A549 (cell line): ENCODE measurements at regions not wholly inside any gene's neighbourhood (a gene's known extent, or its start where the extent isn't known, plus 50 kb on each side); places are given as distances from the start of the nearest gene placed in this dataset.
A peak's percentile ranks its signal among the peaks of the same experiment; 100 is the strongest.

Source experiments
- ATAC-seq, 2 experiments: fragments of 200-7000 bp in 1 of 2; fragments of >200 bp in 1 of 2; cut with Nextera tagmentation in 1 of 2; cut with Tn5 transposase in 1 of 2; 3 replicates each; pipeline versions ENCODE4 v1.8.0 to v1.9.1; 2018 to 2020; ENCODE audit warnings: mild to moderate bottlenecking in 1 of 2, moderate library complexity in 1 of 2
- CTCF ChIA-PET: fragments of 300-600 bp; sonication (Branson Sonifier 250); formaldehyde crosslinking; extraction: SDS; loops from one replicate; lab custom pipeline; 2021; ENCODE audit warnings: antibody characterized with exemption, inconsistent platforms; lab: Yijun Ruan, JAX
- POLR2A ChIA-PET: fragments of 350-600 bp; formaldehyde crosslinking; extraction: SDS; loops from one replicate; lab custom pipeline; 2021; ENCODE audit warnings: antibody characterized with exemption, inconsistent platforms; lab: Yijun Ruan, JAX
- DNase-seq, 2 experiments: peaks; one replicate each; pipeline versions ENCODE4 v3.0.0 to v3.0.0-alpha.2; 2011 to 2016; ENCODE audit warnings: low read depth in 1 of 2, low spot score in 1 of 2
- FAIRE-seq: peaks from 2 replicates; lab custom pipeline; 2011; peaks lifted over from hg19 to GRCh38; lab: Jason Lieb, UNC
- H3K27ac ChIP-seq, 2 experiments: fragments of >200 bp; sonication (Bioruptor Twin); formaldehyde crosslinking; 3 replicates each; pipeline ENCODE4 v1.5.1; 2016 to 2017
- H3K4me1 ChIP-seq: fragments of >200 bp; sonication (Bioruptor Twin); formaldehyde crosslinking; 3 replicates; pipeline ENCODE4 v1.6.1; 2016
- H3K4me2 ChIP-seq: fragments of >200 bp; sonication (Bioruptor Twin); formaldehyde crosslinking; 3 replicates; pipeline ENCODE4 v1.6.1; 2016
- H3K4me3 ChIP-seq: fragments of >200 bp; sonication (Bioruptor Twin); formaldehyde crosslinking; 3 replicates; pipeline ENCODE4 v1.5.1; 2016
- H3K9me3 ChIP-seq: fragments of >200 bp; sonication (Bioruptor Twin); formaldehyde crosslinking; 3 replicates; pipeline ENCODE4 v1.6.1; 2016
- ATOH8 ChIP-seq: fragments of 250-450 bp; sonication (Bioruptor Pico); IDR thresholded peaks from 2 replicates; pipeline ENCODE4 v1.5.0; 2020; ENCODE audit warnings: low read depth, mild to moderate bottlenecking, moderate library complexity
- BCL3 ChIP-seq: fragments of >200 bp; sonication (Bioruptor Twin); formaldehyde crosslinking; IDR thresholded peaks from 3 replicates; pipeline ENCODE4 v1.6.1; 2016
- CBX2 ChIP-seq: fragments of 200-600 bp; sonication (generic); IDR thresholded peaks from 2 replicates; pipeline ENCODE4 v1.6.1; 2016; ENCODE audit warnings: low read depth, mild to moderate bottlenecking, borderline replicate concordance
- CHD4 ChIP-seq: fragments of 200-600 bp; sonication (generic); IDR thresholded peaks from 2 replicates; pipeline ENCODE4 v1.6.1; 2016; ENCODE audit warnings: antibody characterized with exemption, mild to moderate bottlenecking, borderline replicate concordance
- EHF ChIP-seq: fragments of 250-450 bp; sonication (Bioruptor Pico); IDR thresholded peaks from 2 replicates; pipeline ENCODE4 v1.5.0; 2020; ENCODE audit warnings: mild to moderate bottlenecking
- ELK1 ChIP-seq: fragments of 150-350 bp; IDR thresholded peaks from 2 replicates; pipeline ENCODE4 v1.6.1; 2014; ENCODE audit warnings: low read depth, mild to moderate bottlenecking, low read length
- FOSB ChIP-seq: fragments of 250-450 bp; sonication (Bioruptor Pico); IDR thresholded peaks from 2 replicates; pipeline ENCODE4 v1.5.0; 2020; ENCODE audit warnings: mild to moderate bottlenecking, moderate library complexity
- HEYL ChIP-seq: fragments of 250-450 bp; sonication (Bioruptor Pico); IDR thresholded peaks from 2 replicates; pipeline ENCODE4 v1.8.0; 2021; ENCODE audit warnings: mild to moderate bottlenecking, moderate library complexity
- HOXB13 ChIP-seq: fragments of 250-450 bp; sonication (Bioruptor Pico); IDR thresholded peaks from 2 replicates; pipeline ENCODE4 v1.5.0; 2020; ENCODE audit warnings: low read depth, mild to moderate bottlenecking, moderate library complexity
- HOXB5 ChIP-seq: fragments of 250-450 bp; sonication (Bioruptor Pico); IDR thresholded peaks from 2 replicates; pipeline ENCODE4 v1.5.0; 2020; ENCODE audit warnings: mild to moderate bottlenecking, moderate library complexity
- JUNB ChIP-seq: fragments of >200 bp; sonication (Bioruptor Twin); formaldehyde crosslinking; IDR thresholded peaks from 2 replicates; pipeline ENCODE4 v1.6.1; 2016
- KDM5A ChIP-seq: fragments of 200-600 bp; sonication (generic); IDR thresholded peaks from 2 replicates; pipeline ENCODE4 v1.6.1; 2016; ENCODE audit warnings: antibody characterized with exemption, mild to moderate bottlenecking
- MAFK ChIP-seq: fragments of 450-650 bp; IDR thresholded peaks from 2 replicates; pipeline ENCODE4 v1.6.1; 2014; ENCODE audit not compliant: partially characterized antibody
- POLR2A ChIP-seq: IDR thresholded peaks from 2 replicates; pipeline ENCODE4 v1.6.1; 2012; ENCODE audit warnings: mild to moderate bottlenecking, low read length
- RARB ChIP-seq: fragments of 250-450 bp; sonication (Bioruptor Pico); IDR thresholded peaks from 2 replicates; pipeline ENCODE4 v1.8.0; 2021; ENCODE audit warnings: mild to moderate bottlenecking, moderate library complexity
- RCOR1 ChIP-seq: fragments of 150-350 bp; IDR thresholded peaks from 2 replicates; pipeline ENCODE4 v1.6.1; 2014; ENCODE audit warnings: antibody characterized with exemption, low read length, low read depth
- REST ChIP-seq: fragments of 200-600 bp; sonication (generic); IDR thresholded peaks from 2 replicates; pipeline ENCODE4 v1.6.1; 2016; ENCODE audit warnings: antibody characterized with exemption, mild to moderate bottlenecking, moderate library complexity
- USF2 ChIP-seq: fragments of 450-650 bp; IDR thresholded peaks from 2 replicates; pipeline ENCODE4 v1.6.1; 2014; ENCODE audit warnings: antibody characterized with exemption
- ZC3H11A ChIP-seq: fragments of 450-650 bp; IDR thresholded peaks from 2 replicates; pipeline ENCODE4 v1.6.1; 2014; ENCODE audit warnings: antibody characterized with exemption, mild to moderate bottlenecking
- ZFP36 ChIP-seq: fragments of 450-650 bp; IDR thresholded peaks from 2 replicates; pipeline ENCODE4 v1.6.1; 2014; ENCODE audit warnings: borderline replicate concordance; ENCODE audit not compliant: partially characterized antibody
- WGBS: methylation state at CpG from one replicate; pipeline ENCODE4 v1.1.6; 2017; ENCODE audit errors: missing lambda C conversion rate; 5-methylcytosine and 5-hydroxymethylcytosine counted together

- DNase-seq (peak in 1 of 2 experiments; percentile 50), FAIRE-seq (peak; percentile 23), ATAC-seq (peak; percentile 66 to 71; a peak in 5 of 6 replicates)
- 40% methylated on average over 6 of the region's 6 CpGs for WGBS
- Histone ChIP-seq H3K4me3 (no peak overlapping the region), H3K27ac (no peak overlapping the region), H3K4me1 (no peaks in the 10 kb centered on the region), H3K4me2 (0 out of 3 replicates have a peak overlapping the region, but pooled peaks have one; percentile 9), H3K9me3 (no peaks in the 10 kb centered on the region)
- CTCF ChIA-PET, result interaction anchor here (0.7 to 1.2 kb wide), 3 partner anchors 24 to 220 kb away, joined by 3 read pairs; no protein-coding TSS in a partner anchor
- TF ChIP-seq USF2, result no peak
- TF ChIP-seq CHD4, result no peak
- TF ChIP-seq BCL3, result no peak
- TF ChIP-seq RCOR1, result no peak
- TF ChIP-seq HOXB5 (CRISPR knock-in tag), result no peak
- TF ChIP-seq RARB (CRISPR knock-in tag), result no peak
- no peak for TF ChIP-seq ATOH8 (CRISPR knock-in tag)
- no peak for TF ChIP-seq JUNB
- TF ChIP-seq FOSB, result no peak
- TF ChIP-seq ELK1, result no peak
- no peak for TF ChIP-seq ZC3H11A
- TF ChIP-seq EHF (CRISPR knock-in tag), result no peak
- POLR2A ChIA-PET, result no interaction called here
These were observed 362.2 kb upstream of the SLCO3A1 start for GRCh38 chr15:91491101-91491950.

GRCh38 chr15:91496754-91497691 lies 356.5 kb upstream of the SLCO3A1 start:
- ATAC-seq, result peak; percentile 38 to 43; a peak in 3 of 6 replicates
- Histone ChIP-seq H3K9me3 (no peaks in the 10 kb centered on the region), H3K4me2 (peak overlapping the region; percentile 10)
- TF ChIP-seq HEYL, result no peak
- no peak for TF ChIP-seq RCOR1
- no peak for TF ChIP-seq KDM5A
- TF ChIP-seq HOXB13 (CRISPR knock-in tag), result no peak
- TF ChIP-seq RARB (CRISPR knock-in tag), result no peak
- no peak for TF ChIP-seq MAFK
- TF ChIP-seq REST, result no peak
- no peak for TF ChIP-seq CBX2
- TF ChIP-seq POLR2A, result no peak
- TF ChIP-seq ZFP36, result no peak
- TF ChIP-seq, all 56 proteins: peak for 0
- WGBS, result 49% methylated on average over 4 of the region's 4 CpGs
- H3K27ac ChIP-seq, result no peak overlapping the region
- FAIRE-seq (no peak), DNase-seq (no peak)
- POLR2A ChIA-PET, result interaction anchor here (1.5 kb wide), 1 partner anchor 39 kb away, joined by 5 read pairs; no protein-coding TSS in a partner anchor
- H3K4me1 ChIP-seq, result peaks cover 8% of the 10 kb centered on the region; the same call in 2 of the 3 replicates
- CTCF ChIA-PET, result interaction anchor here (0.9 to 1.4 kb wide), 3 partner anchors 39 to 209 kb away, joined by 3 to 4 read pairs (median 4); no protein-coding TSS in a partner anchor
- no peak overlapping the region for H3K4me3 ChIP-seq
